PC-3 (cell line): ENCODE measurements at regions not wholly inside any gene's neighbourhood (a gene's known extent, or its start where the extent isn't known, plus 50 kb on each side); places are given as distances from the start of the nearest gene placed in this dataset.

ENCODE experiments used
- CTCF ChIP-seq: fragments of 300-600 bp; sonication (generic); conservative IDR thresholded peaks from 2 replicates; pipeline ENCODE4 v1.5.1; 2017; ENCODE audit warnings: antibody characterized with exemption, low read depth, mild to moderate bottlenecking, low read length
- EZH2 ChIP-seq: fragments of 300-600 bp; sonication (generic); IDR thresholded peaks from one replicate; pipeline ENCODE4 v1.6.1; 2017; ENCODE audit warnings: antibody characterized with exemption, mild to moderate bottlenecking, low read length; ENCODE audit not compliant: unreplicated experiment
- EZH2phosphoT487 ChIP-seq: fragments of 300-600 bp; sonication (generic); IDR thresholded peaks from 2 replicates; pipeline ENCODE4 v1.6.1; 2018; ENCODE audit warnings: mild to moderate bottlenecking, antibody characterized with exemption, low read length, borderline replicate concordance

DNA sequence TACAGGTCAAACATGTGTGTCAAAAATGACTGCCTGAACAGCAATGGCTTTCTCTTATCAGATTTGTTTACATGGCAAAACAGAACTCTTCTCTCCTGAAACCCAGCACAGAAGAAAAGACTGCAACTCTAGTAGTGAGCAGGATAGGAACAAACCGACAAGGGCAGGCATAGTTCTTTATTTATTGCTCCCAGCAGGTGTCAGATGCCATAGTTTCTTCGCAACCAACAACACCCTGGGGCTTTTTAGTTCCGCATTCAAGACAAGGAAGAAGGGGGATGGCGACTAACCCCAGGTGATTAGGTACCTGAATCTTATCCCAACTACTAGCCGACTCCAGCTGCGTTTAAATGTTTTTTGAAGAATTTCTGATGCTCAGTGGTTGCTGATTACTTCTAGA lies 367.5 kb upstream of the FIGN start:
- TF ChIP-seq EZH2 (no peak), CTCF (no peak), EZH2phosphoT487 (no peak)
